Astrocyte of the cerebellum (primary cell): ENCODE measurements at regions not wholly inside any gene's neighbourhood (a gene's known extent, or its start where the extent isn't known, plus 50 kb on each side); places are given as distances from the start of the nearest gene placed in this dataset.

ENCODE experiments used
- DNase-seq: peaks from one replicate; pipeline ENCODE4 v3.0.0-alpha.2; 2011; ENCODE audit warnings: low read depth
- H3K4me3 ChIP-seq: 2 replicates; pipeline ENCODE4 v1.5.1; 2011; ENCODE audit warnings: mild to moderate bottlenecking, low read depth, low read length, moderate library complexity
- CTCF ChIP-seq: IDR thresholded peaks from 2 replicates; pipeline ENCODE4 v1.5.1; 2012; ENCODE audit warnings: low read length, low read depth, moderate library complexity, mild to moderate bottlenecking; ENCODE audit errors: missing control alignments
- in situ Hi-C: cut with HindIII; loops from 2 replicates; pipeline ENCODE4 v1.10.0; 2017; ENCODE audit warnings: low sequenced_read_pairs

- in situ Hi-C loops, result no loop called here
- no peak overlapping the region for H3K4me3 ChIP-seq
Observed at GRCh38 chr6:91018586-91018985, 431.7 kb upstream of the MAP3K7 start.

DNA sequence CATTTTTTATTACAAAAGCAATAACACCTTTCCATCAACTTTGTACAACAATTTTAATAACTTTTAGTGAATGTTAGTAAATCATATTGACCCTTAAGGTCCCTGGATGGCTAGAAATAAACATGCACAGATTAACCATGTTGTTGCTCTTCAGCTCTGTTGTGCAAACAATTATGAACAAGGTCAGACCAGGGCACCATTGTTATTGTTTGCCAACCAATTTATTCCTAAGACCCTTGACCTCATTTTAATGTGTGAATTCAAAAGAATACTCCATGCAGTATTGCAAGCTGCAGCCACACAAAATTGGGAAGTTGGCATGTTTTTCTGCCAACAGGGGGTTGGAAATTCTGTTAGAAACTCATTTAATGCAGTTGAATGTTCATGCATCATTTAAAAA lies 426.6 kb upstream of the MAP3K7 start:
- TF ChIP-seq CTCF, result no peak
- in situ Hi-C loops, result no loop called here
- no peak for DNase-seq
- no peak overlapping the region for H3K4me3 ChIP-seq

More at GRCh38 chr6:91018586-91018985, 431.7 kb upstream of the MAP3K7 start:
- DNase-seq, result no peak
- TF ChIP-seq CTCF, result no peak

DNA sequence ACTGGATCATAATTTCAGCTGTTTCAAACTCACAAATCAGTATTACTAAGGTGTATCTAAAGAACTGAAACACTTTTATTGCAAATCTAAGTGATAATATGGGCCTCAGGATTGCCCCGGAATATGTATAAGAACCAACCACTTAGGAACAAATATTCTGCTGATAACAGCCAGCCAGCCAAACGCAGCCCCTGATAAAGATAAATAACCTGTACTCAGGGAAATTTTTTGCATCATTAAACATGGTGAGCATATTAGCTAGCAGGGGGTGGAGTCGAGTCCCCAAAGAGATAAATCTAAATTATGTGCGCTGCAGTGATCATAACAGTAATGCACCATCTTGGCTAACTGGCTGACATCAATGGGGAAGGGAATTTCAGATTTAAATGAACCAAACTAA lies 410.2 kb upstream of the MAP3K7 start:
- no peak for TF ChIP-seq CTCF
- in situ Hi-C loops, result no loop called here
- no peak for DNase-seq
- no peak overlapping the region for H3K4me3 ChIP-seq

- H3K4me3 ChIP-seq, result no peak overlapping the region
- no peak for TF ChIP-seq CTCF
- no peak for DNase-seq
- in situ Hi-C loops, result no loop called here
Observed at GRCh38 chr6:90993770-90994169, 406.9 kb upstream of the MAP3K7 start.

DNA sequence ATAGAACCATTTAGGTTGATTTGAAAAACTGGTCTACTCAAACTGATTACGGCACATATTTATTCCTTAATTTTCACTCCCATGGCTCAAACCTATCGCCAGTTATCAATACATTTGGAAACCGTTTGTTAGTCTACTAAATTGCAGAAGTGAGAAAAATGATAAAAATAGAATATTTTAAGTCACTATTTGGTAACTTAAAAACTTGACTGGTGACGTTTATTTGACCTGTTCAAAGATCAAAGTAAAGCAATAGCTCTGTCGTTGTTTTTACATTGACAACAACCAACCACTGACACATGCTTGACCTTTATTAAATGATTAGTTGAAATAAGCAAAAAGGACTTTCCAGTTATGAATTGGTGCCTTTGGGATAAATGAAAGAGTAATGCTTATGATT lies 402.9 kb upstream of the MAP3K7 start:
- in situ Hi-C loops, result no loop called here
- H3K4me3 ChIP-seq, result no peak overlapping the region
- TF ChIP-seq CTCF, result no peak
- no peak for DNase-seq

- H3K4me3 ChIP-seq, result no peak overlapping the region
- no peak for DNase-seq
- in situ Hi-C loops, result no loop called here
- no peak for TF ChIP-seq CTCF
Observed at GRCh38 chr6:90984066-90984465, 397.2 kb upstream of the MAP3K7 start.

DNA sequence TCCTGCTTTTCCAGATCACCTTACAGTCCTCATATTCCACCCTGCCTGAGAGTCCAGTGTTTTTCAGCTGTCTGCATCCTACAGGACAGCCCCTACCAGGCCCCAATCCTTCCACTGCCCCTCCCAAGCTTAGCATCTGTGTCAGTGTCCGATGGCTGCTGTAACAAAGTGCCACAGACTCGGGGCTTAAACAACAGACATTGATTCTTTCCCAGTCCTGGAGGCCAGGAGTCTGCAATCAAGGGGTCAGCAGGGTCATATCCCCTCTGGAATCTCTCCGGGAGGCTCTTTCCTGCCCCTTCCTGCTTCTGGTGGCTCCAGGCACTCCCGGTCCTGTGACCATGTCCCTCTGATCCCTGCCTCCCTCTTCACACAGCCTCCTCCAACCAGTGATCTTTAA lies 396.6 kb upstream of the MAP3K7 start:
- DNase-seq, result no peak
- no peak overlapping the region for H3K4me3 ChIP-seq
- TF ChIP-seq CTCF, result no peak
- in situ Hi-C loops, result no loop called here
